ENCODE measurements at regions not wholly inside any gene's neighbourhood (a gene's known extent, or its start where the extent isn't known, plus 50 kb on each side); places are given as distances from the start of the nearest gene placed in this dataset.
"Not testable (repeated sequence)": the region's sequence is repeated elsewhere in the genome, so short reads cannot be mapped to it uniquely, and the experiment has no call there.

- no peak for DNase-seq
- Mint-ChIP-seq H3K36me3 (no peaks in the 10 kb centered on the region), H3K27me3 (no peaks in the 10 kb centered on the region), H3K27ac (no peak overlapping the region), H3K9me3 (no peaks in the 10 kb centered on the region), H3K4me3 (no peak overlapping the region), H3K4me1 (no peaks in the 10 kb centered on the region)
- CTCF ChIA-PET: no interaction called here
Measured at GRCh38 chr11:92447586-92447985, 223.0 kb downstream of the FAT3 start.

GRCh38 chr11:92449222-92449621, 224.6 kb downstream of the FAT3 start:
- Mint-ChIP-seq H3K36me3 (no peaks in the 10 kb centered on the region), H3K4me1 (no peaks in the 10 kb centered on the region), H3K9me3 (no peaks in the 10 kb centered on the region), H3K27ac (no peak overlapping the region), H3K4me3 (no peak overlapping the region), H3K27me3 (no peaks in the 10 kb centered on the region)
- no peak for DNase-seq
- CTCF ChIA-PET: no interaction called here

GRCh38 chr11:92449780-92450179, 225.2 kb downstream of the FAT3 start:
- Mint-ChIP-seq H3K27me3 (no peaks in the 10 kb centered on the region), H3K36me3 (no peaks in the 10 kb centered on the region), H3K27ac (no peak overlapping the region), H3K4me3 (no peak overlapping the region), H3K4me1 (no peaks in the 10 kb centered on the region), H3K9me3 (no peaks in the 10 kb centered on the region)
- DNase-seq: no peak
- CTCF ChIA-PET: no interaction called here

- H3K9me3 Mint-ChIP-seq: no peaks in the 10 kb centered on the region
- H3K27me3 Mint-ChIP-seq: no peaks in the 10 kb centered on the region
- H3K27ac Mint-ChIP-seq: no peak overlapping the region
- no peak for DNase-seq
- no peaks in the 10 kb centered on the region for H3K4me1 Mint-ChIP-seq
- no peaks in the 10 kb centered on the region for H3K36me3 Mint-ChIP-seq
- no peak overlapping the region for H3K4me3 Mint-ChIP-seq
- CTCF ChIA-PET: no interaction called here
Measured at GRCh38 chr11:92451063-92451462, 226.4 kb downstream of the FAT3 start.

- no peaks in the 10 kb centered on the region for H3K4me1 Mint-ChIP-seq
- DNase-seq: no peak
- no peak overlapping the region for H3K4me3 Mint-ChIP-seq
- H3K27ac Mint-ChIP-seq: no peak overlapping the region
- CTCF ChIA-PET: no interaction called here
- no peaks in the 10 kb centered on the region for H3K27me3 Mint-ChIP-seq
- H3K9me3 Mint-ChIP-seq: no peaks in the 10 kb centered on the region
- H3K36me3 Mint-ChIP-seq: no peaks in the 10 kb centered on the region
Measured at GRCh38 chr11:92453055-92453454, 228.4 kb downstream of the FAT3 start.

- Mint-ChIP-seq H3K36me3 (no peaks in the 10 kb centered on the region), H3K27me3 (no peaks in the 10 kb centered on the region), H3K27ac (no peak overlapping the region), H3K9me3 (no peaks in the 10 kb centered on the region), H3K4me3 (no peak overlapping the region), H3K4me1 (no peaks in the 10 kb centered on the region)
- CTCF ChIA-PET: no interaction called here
- DNase-seq: no peak
Measured at GRCh38 chr11:92455210-92455790, 230.7 kb downstream of the FAT3 start.

- H3K9me3 Mint-ChIP-seq: no peaks in the 10 kb centered on the region
- H3K4me3 Mint-ChIP-seq: no peak overlapping the region
- no peak for DNase-seq
- no peak overlapping the region for H3K27ac Mint-ChIP-seq
- H3K36me3 Mint-ChIP-seq: no peaks in the 10 kb centered on the region
- CTCF ChIA-PET: no interaction called here
- H3K27me3 Mint-ChIP-seq: no peaks in the 10 kb centered on the region
- no peaks in the 10 kb centered on the region for H3K4me1 Mint-ChIP-seq
Measured at GRCh38 chr11:92457250-92457649, 232.6 kb downstream of the FAT3 start.

- CTCF ChIA-PET: no interaction called here
- Mint-ChIP-seq H3K4me1 (no peaks in the 10 kb centered on the region), H3K4me3 (no peak overlapping the region), H3K36me3 (no peaks in the 10 kb centered on the region), H3K27me3 (no peaks in the 10 kb centered on the region), H3K9me3 (no peaks in the 10 kb centered on the region), H3K27ac (no peak overlapping the region)
- DNase-seq: no peak
Measured at GRCh38 chr11:92458486-92458885, 233.9 kb downstream of the FAT3 start.

- H3K4me3 Mint-ChIP-seq: no peak overlapping the region
- no peaks in the 10 kb centered on the region for H3K9me3 Mint-ChIP-seq
- CTCF ChIA-PET: no interaction called here
- H3K27ac Mint-ChIP-seq: no peak overlapping the region
- no peak for DNase-seq
- no peaks in the 10 kb centered on the region for H3K36me3 Mint-ChIP-seq
- no peaks in the 10 kb centered on the region for H3K4me1 Mint-ChIP-seq
- no peaks in the 10 kb centered on the region for H3K27me3 Mint-ChIP-seq
Measured at GRCh38 chr11:92460213-92460612, 235.6 kb downstream of the FAT3 start.

- H3K36me3 Mint-ChIP-seq: no peaks in the 10 kb centered on the region
- H3K4me1 Mint-ChIP-seq: no peaks in the 10 kb centered on the region
- no peaks in the 10 kb centered on the region for H3K27me3 Mint-ChIP-seq
- H3K9me3 Mint-ChIP-seq: no peaks in the 10 kb centered on the region
- CTCF ChIA-PET: no interaction called here
- H3K27ac Mint-ChIP-seq: no peak overlapping the region
- no peak for DNase-seq
- H3K4me3 Mint-ChIP-seq: no peak overlapping the region
Measured at GRCh38 chr11:92461447-92461846, 236.8 kb downstream of the FAT3 start.

GRCh38 chr11:92462821-92463220, 238.2 kb downstream of the FAT3 start:
- CTCF ChIA-PET: no interaction called here
- Mint-ChIP-seq H3K4me1 (no peaks in the 10 kb centered on the region), H3K27me3 (no peaks in the 10 kb centered on the region), H3K4me3 (no peak overlapping the region), H3K27ac (no peak overlapping the region), H3K9me3 (peaks cover 2% of the 10 kb centered on the region), H3K36me3 (no peaks in the 10 kb centered on the region)
- DNase-seq: no peak

GRCh38 chr11:92464822-92465221, 240.2 kb downstream of the FAT3 start:
- no peaks in the 10 kb centered on the region for H3K4me1 Mint-ChIP-seq
- H3K4me3 Mint-ChIP-seq: no peak overlapping the region
- DNase-seq: no peak
- H3K36me3 Mint-ChIP-seq: no peaks in the 10 kb centered on the region
- no peaks in the 10 kb centered on the region for H3K27me3 Mint-ChIP-seq
- peaks cover 2% of the 10 kb centered on the region for H3K9me3 Mint-ChIP-seq
- H3K27ac Mint-ChIP-seq: no peak overlapping the region
- CTCF ChIA-PET: no interaction called here

- H3K4me3 Mint-ChIP-seq, H3K9me3 Mint-ChIP-seq, DNase-seq, H3K36me3 Mint-ChIP-seq, H3K4me1 Mint-ChIP-seq, H3K27ac Mint-ChIP-seq, CTCF ChIA-PET, H3K27me3 Mint-ChIP-seq: not testable (repeated sequence)
Measured at GRCh38 chr11:92465410-92465809, 240.8 kb downstream of the FAT3 start.

- H3K27me3 Mint-ChIP-seq: no peaks in the 10 kb centered on the region
- no peak overlapping the region for H3K27ac Mint-ChIP-seq
- peaks cover 3% of the 10 kb centered on the region for H3K9me3 Mint-ChIP-seq
- no peak overlapping the region for H3K4me3 Mint-ChIP-seq
- H3K4me1 Mint-ChIP-seq: no peaks in the 10 kb centered on the region
- H3K36me3 Mint-ChIP-seq: no peaks in the 10 kb centered on the region
- no peak for DNase-seq
- CTCF ChIA-PET: no interaction called here
Measured at GRCh38 chr11:92473736-92474135, 249.1 kb downstream of the FAT3 start.

GRCh38 chr11:92475316-92475715, 250.7 kb downstream of the FAT3 start:
- Mint-ChIP-seq H3K4me1 (no peaks in the 10 kb centered on the region), H3K4me3 (no peak overlapping the region), H3K27ac (no peak overlapping the region), H3K9me3 (peaks cover 3% of the 10 kb centered on the region), H3K27me3 (no peaks in the 10 kb centered on the region), H3K36me3 (no peaks in the 10 kb centered on the region)
- DNase-seq: no peak
- CTCF ChIA-PET: no interaction called here

- no peaks in the 10 kb centered on the region for H3K4me1 Mint-ChIP-seq
- no peaks in the 10 kb centered on the region for H3K27me3 Mint-ChIP-seq
- peaks cover 3% of the 10 kb centered on the region for H3K9me3 Mint-ChIP-seq
- CTCF ChIA-PET: no interaction called here
- no peak overlapping the region for H3K27ac Mint-ChIP-seq
- no peaks in the 10 kb centered on the region for H3K36me3 Mint-ChIP-seq
- no peak for DNase-seq
- H3K4me3 Mint-ChIP-seq: no peak overlapping the region
Measured at GRCh38 chr11:92475819-92476218, 251.2 kb downstream of the FAT3 start.
